T follicular helper cell (primary cell): ENCODE measurements at regions not wholly inside any gene's neighbourhood (a gene's known extent, or its start where the extent isn't known, plus 50 kb on each side); places are given as distances from the start of the nearest gene placed in this dataset.

Experiments used
- DNase-seq: peaks from one replicate; pipeline ENCODE4 v3.0.0-alpha.2; 2020; ENCODE audit warnings: low read depth

GRCh38 chr21:16815243-16815642, 697.6 kb upstream of the CXADR start:
- DNase-seq: no peak

GRCh38 chr21:16821588-16821987, 691.3 kb upstream of the CXADR start:
- DNase-seq: no peak

GRCh38 chr21:16829532-16829931, 683.3 kb upstream of the CXADR start:
- no peak for DNase-seq

GRCh38 chr21:16832791-16833190, 680.1 kb upstream of the CXADR start:
- DNase-seq: no peak

GRCh38 chr21:16834791-16835190, 678.1 kb upstream of the CXADR start:
- no peak for DNase-seq

GRCh38 chr21:16837321-16837720, 675.5 kb upstream of the CXADR start:
- DNase-seq: no peak

- no peak for DNase-seq
Measured at GRCh38 chr21:16837721-16838120, 675.1 kb upstream of the CXADR start.

GRCh38 chr21:16838331-16838730, 674.5 kb upstream of the CXADR start:
- DNase-seq: no peak

- DNase-seq: no peak
Measured at GRCh38 chr21:16840538-16840937, 672.3 kb upstream of the CXADR start.

- no peak for DNase-seq
Measured at GRCh38 chr21:16841975-16842695, 670.7 kb upstream of the CXADR start.

- DNase-seq: no peak
Measured at GRCh38 chr21:16842696-16843035, 670.2 kb upstream of the CXADR start.

- DNase-seq: no peak
Measured at GRCh38 chr21:16847211-16847610, 665.6 kb upstream of the CXADR start.

GRCh38 chr21:16851054-16851453, 661.8 kb upstream of the CXADR start:
- no peak for DNase-seq

GRCh38 chr21:16855164-16855667, 657.6 kb upstream of the CXADR start:
- DNase-seq: no peak

- DNase-seq: no peak
Measured at GRCh38 chr21:16863362-16863905, 649.4 kb upstream of the CXADR start.

GRCh38 chr21:16863908-16864307, 648.9 kb upstream of the CXADR start:
- no peak for DNase-seq

GRCh38 chr21:16865632-16866031, 647.2 kb upstream of the CXADR start:
- no peak for DNase-seq

- no peak for DNase-seq
Measured at GRCh38 chr21:16866851-16867250, 646.0 kb upstream of the CXADR start.

- DNase-seq: no peak
Measured at GRCh38 chr21:16870103-16870502, 642.7 kb upstream of the CXADR start.

- DNase-seq: no peak
Measured at GRCh38 chr21:16872616-16873015, 640.2 kb upstream of the CXADR start.

GRCh38 chr21:16873176-16873575, 639.7 kb upstream of the CXADR start:
- no peak for DNase-seq

- DNase-seq: no peak
Measured at GRCh38 chr21:16873596-16873995, 639.2 kb upstream of the CXADR start.

GRCh38 chr21:16879479-16879878, 633.4 kb upstream of the CXADR start:
- no peak for DNase-seq

GRCh38 chr21:16891821-16892220, 621.0 kb upstream of the CXADR start:
- no peak for DNase-seq
